Esophagus muscularis mucosa (tissue), 3 donors: ENCODE measurements at regions not wholly inside any gene's neighbourhood (a gene's known extent, or its start where the extent isn't known, plus 50 kb on each side); places are given as distances from the start of the nearest gene placed in this dataset.

ENCODE experiments used
- CTCF ChIP-seq, 3 experiments: fragments of 200-600 bp in 2 of 3; fragments of 450-650 bp in 1 of 3; sonication (generic) in 2 of 3; IDR thresholded peaks; one replicate each; pipeline ENCODE4 v1.5.1; 2017 to 2019; ENCODE audit warnings: antibody characterized with exemption in 3 of 3, mild to moderate bottlenecking in 2 of 3, moderate library complexity in 1 of 3
- EP300 ChIP-seq: sonication (generic); formaldehyde crosslinking; IDR thresholded peaks from one replicate; pipeline ENCODE4 v1.6.1; 2017; ENCODE audit warnings: antibody characterized with exemption

GRCh38 chr9:2363781-2364180, 257.8 kb upstream of the VLDLR start:
- no peak for TF ChIP-seq EP300
- TF ChIP-seq CTCF (IDR thresholded peaks at IDR 0.05): no peak
